ENCODE measurements at regions not wholly inside any gene's neighbourhood (a gene's known extent, or its start where the extent isn't known, plus 50 kb on each side); places are given as distances from the start of the nearest gene placed in this dataset.

- H3K4me3 Mint-ChIP-seq: no peak overlapping the region
- peaks cover 11% of the 10 kb centered on the region for H3K9me3 Mint-ChIP-seq
- H3K4me1 Mint-ChIP-seq (ENCODE audit: low read depth in 2 of 2): no peaks in the 10 kb centered on the region
- no peaks in the 10 kb centered on the region for H3K27me3 Mint-ChIP-seq
- no peak for DNase-seq (ENCODE audit: low spot score)
- ATAC-seq: no peak
- no peaks in the 10 kb centered on the region for H3K36me3 Mint-ChIP-seq
- no peak overlapping the region for H3K27ac Mint-ChIP-seq
Observed at GRCh38 chr2:4561196-4561595, 857.8 kb downstream of the DCDC2C start.

- Mint-ChIP-seq H3K27me3 (no peaks in the 10 kb centered on the region), H3K9me3 (peaks cover 25% of the 10 kb centered on the region), H3K27ac (no peak overlapping the region), H3K4me3 (no peak overlapping the region), H3K4me1 (ENCODE audit: low read depth in 2 of 2) (no peaks in the 10 kb centered on the region), H3K36me3 (no peaks in the 10 kb centered on the region)
- ATAC-seq (no peak), DNase-seq (ENCODE audit: low spot score) (no peak)
Observed at GRCh38 chr2:4576075-4576474, 872.7 kb downstream of the DCDC2C start.

- Mint-ChIP-seq H3K4me3 (no peak overlapping the region), H3K27me3 (no peaks in the 10 kb centered on the region), H3K9me3 (peaks cover 18% of the 10 kb centered on the region), H3K27ac (no peak overlapping the region), H3K4me1 (ENCODE audit: low read depth in 2 of 2) (no peaks in the 10 kb centered on the region), H3K36me3 (no peaks in the 10 kb centered on the region)
- ATAC-seq: no peak
- no peak for DNase-seq (ENCODE audit: low spot score)
Observed at GRCh38 chr2:4579977-4580376, 876.6 kb downstream of the DCDC2C start.

GRCh38 chr2:4585057-4585635 lies 881.8 kb downstream of the DCDC2C start:
- Mint-ChIP-seq H3K27me3 (no peaks in the 10 kb centered on the region), H3K9me3 (peaks cover 24% of the 10 kb centered on the region), H3K4me1 (ENCODE audit: low read depth in 2 of 2) (no peaks in the 10 kb centered on the region), H3K4me3 (no peak overlapping the region), H3K36me3 (no peaks in the 10 kb centered on the region), H3K27ac (no peak overlapping the region)
- DNase-seq (ENCODE audit: low spot score) (no peak), ATAC-seq (no peak)

GRCh38 chr2:4588606-4589005 lies 885.2 kb downstream of the DCDC2C start:
- no peak for DNase-seq (ENCODE audit: low spot score)
- H3K4me1 Mint-ChIP-seq (ENCODE audit: low read depth in 2 of 2): no peaks in the 10 kb centered on the region
- H3K27me3 Mint-ChIP-seq: no peaks in the 10 kb centered on the region
- H3K9me3 Mint-ChIP-seq: peaks cover 24% of the 10 kb centered on the region
- no peak for ATAC-seq
- no peak overlapping the region for H3K27ac Mint-ChIP-seq
- H3K4me3 Mint-ChIP-seq: no peak overlapping the region
- peaks cover 5% of the 10 kb centered on the region for H3K36me3 Mint-ChIP-seq

- H3K36me3 Mint-ChIP-seq: peaks cover 5% of the 10 kb centered on the region
- no peak overlapping the region for H3K4me3 Mint-ChIP-seq
- no peak overlapping the region for H3K27ac Mint-ChIP-seq
- peaks cover 24% of the 10 kb centered on the region for H3K9me3 Mint-ChIP-seq
- no peaks in the 10 kb centered on the region for H3K27me3 Mint-ChIP-seq
- no peaks in the 10 kb centered on the region for H3K4me1 Mint-ChIP-seq (ENCODE audit: low read depth in 2 of 2)
- no peak for DNase-seq (ENCODE audit: low spot score)
- no peak for ATAC-seq
Observed at GRCh38 chr2:4591261-4591660, 887.9 kb downstream of the DCDC2C start.

GRCh38 chr2:4597400-4597799 lies 894.0 kb downstream of the DCDC2C start:
- H3K27ac Mint-ChIP-seq: no peak overlapping the region
- no peaks in the 10 kb centered on the region for H3K4me1 Mint-ChIP-seq (ENCODE audit: low read depth in 2 of 2)
- no peak overlapping the region for H3K4me3 Mint-ChIP-seq
- ATAC-seq (no peak), DNase-seq (ENCODE audit: low spot score) (no peak)
- H3K9me3 Mint-ChIP-seq: peaks cover 9% of the 10 kb centered on the region
- no peaks in the 10 kb centered on the region for H3K27me3 Mint-ChIP-seq
- H3K36me3 Mint-ChIP-seq: peaks cover 5% of the 10 kb centered on the region

GRCh38 chr2:4604767-4605166 lies 901.4 kb downstream of the DCDC2C start:
- Mint-ChIP-seq H3K9me3 (peaks cover 4% of the 10 kb centered on the region), H3K4me1 (ENCODE audit: low read depth in 2 of 2) (no peaks in the 10 kb centered on the region), H3K27ac (no peak overlapping the region), H3K4me3 (no peak overlapping the region), H3K36me3 (no peaks in the 10 kb centered on the region), H3K27me3 (no peaks in the 10 kb centered on the region)
- no peak for ATAC-seq
- no peak for DNase-seq (ENCODE audit: low spot score)

GRCh38 chr2:4618141-4618540 lies 914.8 kb downstream of the DCDC2C start:
- Mint-ChIP-seq H3K27me3 (no peaks in the 10 kb centered on the region), H3K9me3 (peaks cover 16% of the 10 kb centered on the region), H3K27ac (no peak overlapping the region), H3K4me1 (ENCODE audit: low read depth in 2 of 2) (no peaks in the 10 kb centered on the region), H3K4me3 (no peak overlapping the region), H3K36me3 (no peaks in the 10 kb centered on the region)
- no peak for ATAC-seq
- DNase-seq (ENCODE audit: low spot score): no peak

GRCh38 chr2:4618630-4619228 lies 915.4 kb downstream of the DCDC2C start:
- ATAC-seq (no peak), DNase-seq (ENCODE audit: low spot score) (no peak)
- Mint-ChIP-seq H3K27me3 (no peaks in the 10 kb centered on the region), H3K4me3 (no peak overlapping the region), H3K9me3 (peaks cover 17% of the 10 kb centered on the region), H3K4me1 (ENCODE audit: low read depth in 2 of 2) (no peaks in the 10 kb centered on the region), H3K27ac (no peak overlapping the region), H3K36me3 (no peaks in the 10 kb centered on the region)

- DNase-seq (ENCODE audit: low spot score) (no peak), ATAC-seq (no peak)
- Mint-ChIP-seq H3K4me3 (no peak overlapping the region), H3K27me3 (no peaks in the 10 kb centered on the region), H3K27ac (no peak overlapping the region), H3K9me3 (peaks cover 11% of the 10 kb centered on the region), H3K4me1 (ENCODE audit: low read depth in 2 of 2) (no peaks in the 10 kb centered on the region), H3K36me3 (peaks cover 6% of the 10 kb centered on the region)
Observed at GRCh38 chr2:4628998-4629501, 925.7 kb downstream of the DCDC2C start.

GRCh38 chr2:4635289-4635688 lies 931.9 kb downstream of the DCDC2C start:
- no peaks in the 10 kb centered on the region for H3K4me1 Mint-ChIP-seq (ENCODE audit: low read depth in 2 of 2)
- no peak overlapping the region for H3K4me3 Mint-ChIP-seq
- ATAC-seq: no peak
- H3K27ac Mint-ChIP-seq: no peak overlapping the region
- peaks cover 7% of the 10 kb centered on the region for H3K9me3 Mint-ChIP-seq
- DNase-seq (ENCODE audit: low spot score): no peak
- no peaks in the 10 kb centered on the region for H3K27me3 Mint-ChIP-seq
- no peaks in the 10 kb centered on the region for H3K36me3 Mint-ChIP-seq

- Mint-ChIP-seq H3K27ac (no peak overlapping the region), H3K27me3 (no peaks in the 10 kb centered on the region), H3K4me1 (ENCODE audit: low read depth in 2 of 2) (no peaks in the 10 kb centered on the region), H3K4me3 (no peak overlapping the region), H3K36me3 (no peaks in the 10 kb centered on the region), H3K9me3 (peaks cover 7% of the 10 kb centered on the region)
- DNase-seq (ENCODE audit: low spot score): no peak
- no peak for ATAC-seq
Observed at GRCh38 chr2:4653991-4654390, 950.6 kb downstream of the DCDC2C start.

GRCh38 chr2:4656326-4656725 lies 953.0 kb downstream of the DCDC2C start:
- DNase-seq (ENCODE audit: low spot score) (no peak), ATAC-seq (no peak)
- no peaks in the 10 kb centered on the region for H3K36me3 Mint-ChIP-seq
- no peak overlapping the region for H3K27ac Mint-ChIP-seq
- no peaks in the 10 kb centered on the region for H3K27me3 Mint-ChIP-seq
- no peaks in the 10 kb centered on the region for H3K4me1 Mint-ChIP-seq (ENCODE audit: low read depth in 2 of 2)
- H3K9me3 Mint-ChIP-seq: peaks cover 7% of the 10 kb centered on the region
- no peak overlapping the region for H3K4me3 Mint-ChIP-seq
